Neuronal stem cell (in vitro differentiated cells): ENCODE measurements at regions not wholly inside any gene's neighbourhood (a gene's known extent, or its start where the extent isn't known, plus 50 kb on each side); places are given as distances from the start of the nearest gene placed in this dataset.

Experiments
- DNase-seq: peaks from one replicate; pipeline ENCODE4 v3.0.0-alpha.2; 2013; ENCODE audit warnings: low spot score
- H2AFZ ChIP-seq: one replicate; pipeline ENCODE4 v1.6.1; 2013; ENCODE audit warnings: mild to moderate bottlenecking, low read length, inconsistent platforms
- H2AK5ac ChIP-seq: 2 replicates; pipeline ENCODE4 v1.6.1; 2013; ENCODE audit warnings: low read depth, mild to moderate bottlenecking, inconsistent platforms, low read length, moderate library complexity, mixed read lengths
- H2BK120ac ChIP-seq: 2 replicates; pipeline ENCODE4 v1.6.1; 2013; ENCODE audit warnings: low read depth, mild to moderate bottlenecking, inconsistent platforms, low read length, moderate library complexity, mixed read lengths
- H2BK12ac ChIP-seq: one replicate; pipeline ENCODE4 v1.6.1; 2013; ENCODE audit warnings: low read length, inconsistent platforms
- H2BK15ac ChIP-seq: 2 replicates; pipeline ENCODE4 v1.6.1; 2013; ENCODE audit warnings: mild to moderate bottlenecking, low read length, inconsistent platforms, mixed read lengths
- H2BK5ac ChIP-seq: one replicate; pipeline ENCODE4 v1.6.1; 2013; ENCODE audit warnings: inconsistent platforms, mild to moderate bottlenecking, low read length, moderate library complexity
- H3K14ac ChIP-seq: one replicate; pipeline ENCODE4 v1.6.1; 2013; ENCODE audit warnings: low read length, inconsistent platforms
- H3K18ac ChIP-seq: 2 replicates; pipeline ENCODE4 v1.6.1; 2013; ENCODE audit warnings: low read length, inconsistent platforms
- H3K23ac ChIP-seq: 2 replicates; pipeline ENCODE4 v1.6.1; 2013; ENCODE audit warnings: low read depth, mild to moderate bottlenecking, mixed read lengths, low read length, inconsistent platforms; ENCODE audit not compliant: poor library complexity
- H3K27ac ChIP-seq: replicated peaks from 3 replicates; pipeline ENCODE4 v1.5.1; 2013; ENCODE audit warnings: low read length, inconsistent platforms
- H3K27me3 ChIP-seq, 3 experiments: 2 replicates each; pipeline ENCODE4 v1.6.1; 2013; ENCODE audit warnings: low read length in 3 of 3, mild to moderate bottlenecking in 2 of 3, inconsistent platforms in 1 of 3, low read depth in 1 of 3, mixed read lengths in 1 of 3, moderate library complexity in 1 of 3; ENCODE audit not compliant: control insufficient read depth in 3 of 3, insufficient read depth in 3 of 3
- H3K36me3 ChIP-seq, 2 donors: replicated peaks in 1 of 2; 2 replicates each; pipeline ENCODE4 v1.6.1; 2013; ENCODE audit warnings: low read length in 2 of 2; ENCODE audit not compliant: control insufficient read depth in 2 of 2, insufficient read depth in 2 of 2
- H3K4ac ChIP-seq: 2 replicates; pipeline ENCODE4 v1.6.1; 2013; ENCODE audit warnings: inconsistent platforms, mild to moderate bottlenecking, low read length, moderate library complexity
- H3K4me1 ChIP-seq, 2 donors: 1 replicate in 1 of 2; 2 replicates in 1 of 2; pipeline ENCODE4 v1.6.1; 2013; ENCODE audit warnings: low read length in 2 of 2, low read depth in 1 of 2; ENCODE audit not compliant: control insufficient read depth in 2 of 2, insufficient read depth in 1 of 2
- H3K4me2 ChIP-seq: one replicate; pipeline ENCODE4 v1.6.1; 2013; ENCODE audit warnings: mild to moderate bottlenecking, low read length, inconsistent platforms; ENCODE audit not compliant: insufficient read depth, poor library complexity, severe bottlenecking
- H3K4me3 ChIP-seq, 2 donors: 2 replicates each; pipeline ENCODE4 v1.5.1; 2013; ENCODE audit warnings: low read length in 2 of 2, mild to moderate bottlenecking in 2 of 2, inconsistent platforms in 1 of 2, moderate library complexity in 1 of 2
- H3K79me1 ChIP-seq: one replicate; pipeline ENCODE4 v1.6.1; 2013; ENCODE audit warnings: low read depth, mild to moderate bottlenecking, inconsistent platforms, low read length, moderate library complexity
- H3K9ac ChIP-seq: one replicate; pipeline ENCODE4 v1.6.1; 2013; ENCODE audit warnings: mild to moderate bottlenecking, low read depth, low read length, inconsistent platforms; ENCODE audit not compliant: poor library complexity
- H3K9me3 ChIP-seq, 2 donors: replicated peaks in 1 of 2; 2 replicates each; pipeline versions ENCODE3 to v1.6.1; 2013; ENCODE audit warnings: low read length in 2 of 2, mild to moderate bottlenecking in 2 of 2, inconsistent platforms in 1 of 2, low read depth in 1 of 2, mixed read lengths in 1 of 2, moderate library complexity in 1 of 2; ENCODE audit not compliant: control insufficient read depth in 2 of 2, insufficient read depth in 1 of 2
- H4K8ac ChIP-seq: one replicate; pipeline ENCODE4 v1.6.1; 2013; ENCODE audit warnings: low read depth, mild to moderate bottlenecking, inconsistent platforms, low read length, moderate library complexity
- H4K91ac ChIP-seq: one replicate; pipeline ENCODE4 v1.6.1; 2013; ENCODE audit warnings: low read length, low read depth, mild to moderate bottlenecking, inconsistent platforms; ENCODE audit not compliant: poor library complexity
- WGBS, 2 donors: extraction: QIAGEN DNeasy Blood & Tissue Kit; methylation state at CpG; one replicate each; pipeline ENCODE4 v1.1.7; 2013; ENCODE audit warnings: missing lambda C conversion rate in 2 of 2, mixed read lengths in 1 of 2; ENCODE audit not compliant: insufficient read length in 2 of 2, insufficient replicate concordance in 1 of 2; ENCODE audit errors: extremely low coverage in 2 of 2; 5-methylcytosine and 5-hydroxymethylcytosine counted together

GRCh38 chr11:134558916-134559601 is 147.0 kb upstream of the B3GAT1 start:
- no peak overlapping the region for H3K4ac ChIP-seq
- H2BK120ac ChIP-seq: no peak overlapping the region
- no peak overlapping the region for H2BK5ac ChIP-seq
- no peak overlapping the region for H3K14ac ChIP-seq
- H3K27ac ChIP-seq: no peak overlapping the region
- H4K8ac ChIP-seq: no peak overlapping the region
- H3K9ac ChIP-seq: no peak overlapping the region
- no CpG with 5 or more reads among the region's 16 CpGs for WGBS, 2 donors
- H3K23ac ChIP-seq: no peak overlapping the region
- H4K91ac ChIP-seq: no peak overlapping the region
- H2BK15ac ChIP-seq: no peak overlapping the region
- no peak overlapping the region for H2AFZ ChIP-seq
- no peak overlapping the region for H2BK12ac ChIP-seq
- no peak overlapping the region for H3K4me2 ChIP-seq
- no peaks in the 10 kb centered on the region for H3K9me3 ChIP-seq
- H3K79me1 ChIP-seq: no peaks in the 10 kb centered on the region
- H3K18ac ChIP-seq: no peak overlapping the region
- H3K4me3 ChIP-seq: no peak overlapping the region
- H3K27me3 ChIP-seq: no peaks in the 10 kb centered on the region
- peaks cover 0 to 4% of the 10 kb centered on the region in 2 donors for H3K4me1 ChIP-seq
- no peak overlapping the region for H2AK5ac ChIP-seq
- no peaks in the 10 kb centered on the region for H3K36me3 ChIP-seq
- DNase-seq: no peak

DNA sequence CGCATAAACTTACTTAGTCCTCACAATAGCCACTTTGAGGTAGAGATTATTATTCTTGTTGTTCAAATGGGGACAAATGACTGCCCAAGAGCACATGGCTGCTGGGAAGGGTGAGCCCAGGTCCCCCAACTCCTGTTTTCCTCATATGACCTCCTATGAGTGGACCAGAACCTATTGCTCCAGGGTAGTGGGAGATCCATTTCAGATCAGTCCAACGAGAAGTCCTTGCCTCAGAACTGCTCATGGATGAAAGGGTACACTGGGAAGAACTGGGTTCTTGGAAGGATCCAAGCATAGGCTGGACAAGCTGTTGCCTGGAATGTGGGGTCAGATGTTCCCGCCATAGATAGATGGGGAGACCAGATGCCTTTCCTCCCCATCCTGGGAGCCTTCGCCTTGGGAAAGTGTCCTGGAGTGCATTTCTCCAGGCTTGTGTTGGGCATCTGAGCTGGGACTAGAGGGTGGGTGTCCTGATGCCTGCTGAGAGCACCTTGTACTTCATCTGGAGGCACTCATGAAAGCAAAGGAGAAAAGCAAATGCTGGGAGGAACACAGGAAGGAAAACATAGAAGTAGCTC is 146.3 kb upstream of the B3GAT1 start:
- H3K36me3 ChIP-seq: no peaks in the 10 kb centered on the region

GRCh38 chr11:134557571-134558257 is 145.7 kb upstream of the B3GAT1 start:
- no CpG with 5 or more reads among the region's 6 CpGs for WGBS, 2 donors
- H2BK5ac ChIP-seq: no peak overlapping the region

More for the DNA sequence above, 146.3 kb upstream of the B3GAT1 start:
- Histone ChIP-seq H2BK15ac (no peak overlapping the region), H2BK12ac (no peak overlapping the region), H3K27me3 (no peaks in the 10 kb centered on the region), H3K14ac (no peak overlapping the region), H3K4me2 (no peak overlapping the region), H2BK120ac (no peak overlapping the region), H3K4me3 (no peak overlapping the region), H3K9me3 (no peaks in the 10 kb centered on the region), H3K27ac (no peak overlapping the region), H2BK5ac (no peak overlapping the region), H3K4ac (no peak overlapping the region), H2AK5ac (no peak overlapping the region), H3K4me1 (peaks cover 0 to 4% of the 10 kb centered on the region in 2 donors), H2AFZ (no peak overlapping the region), H4K91ac (no peak overlapping the region), H3K9ac (no peak overlapping the region), H3K79me1 (no peaks in the 10 kb centered on the region), H3K23ac (no peak overlapping the region), H3K18ac (no peak overlapping the region), H4K8ac (no peak overlapping the region)
- WGBS, 2 donors: no CpG with 5 or more reads among the region's 4 CpGs
- no peak for DNase-seq

DNA sequence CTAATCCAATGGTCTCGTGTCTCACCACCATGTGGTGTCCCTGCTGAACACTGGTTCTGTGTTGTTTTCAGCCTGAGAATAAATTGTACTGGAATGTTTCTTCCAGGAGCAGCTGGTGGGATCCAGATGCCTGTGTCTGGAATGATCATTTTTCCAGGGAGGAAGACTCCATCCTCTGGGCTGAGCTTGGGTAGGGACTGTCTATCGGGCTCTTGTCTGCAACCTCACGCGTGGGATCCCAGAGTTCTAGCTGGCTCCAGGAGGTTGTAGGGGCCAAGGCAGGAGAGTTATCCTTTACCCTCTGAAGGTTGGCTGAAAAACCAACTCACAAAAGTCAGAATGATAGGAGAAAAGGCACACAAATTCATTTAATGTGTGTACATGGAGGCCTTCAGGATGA is 144.1 kb upstream of the B3GAT1 start:
- Histone ChIP-seq H3K14ac (no peak overlapping the region), H2BK5ac (no peak overlapping the region), H3K4me3 (no peak overlapping the region), H2BK120ac (no peak overlapping the region), H3K9me3 (no peaks in the 10 kb centered on the region), H3K4me1 (peaks cover 0 to 4% of the 10 kb centered on the region in 2 donors), H2BK15ac (no peak overlapping the region), H3K79me1 (no peaks in the 10 kb centered on the region), H4K91ac (no peak overlapping the region), H3K4ac (no peak overlapping the region), H3K18ac (no peak overlapping the region), H3K4me2 (no peak overlapping the region), H3K23ac (no peak overlapping the region), H3K9ac (no peak overlapping the region), H2AK5ac (no peak overlapping the region), H3K36me3 (no peaks in the 10 kb centered on the region), H2BK12ac (no peak overlapping the region), H3K27ac (no peak overlapping the region), H2AFZ (no peak overlapping the region), H4K8ac (no peak overlapping the region), H3K27me3 (no peaks in the 10 kb centered on the region)
- WGBS, 2 donors: no CpG with 5 or more reads among the region's 4 CpGs
- no peak for DNase-seq

More at GRCh38 chr11:134557571-134558257, 145.7 kb upstream of the B3GAT1 start:
- Histone ChIP-seq H2BK120ac (no peak overlapping the region), H3K27me3 (no peaks in the 10 kb centered on the region), H3K27ac (no peak overlapping the region), H2BK12ac (no peak overlapping the region), H2AFZ (no peak overlapping the region), H3K4me3 (no peak overlapping the region), H2AK5ac (no peak overlapping the region), H3K23ac (no peak overlapping the region), H3K18ac (no peak overlapping the region), H3K14ac (no peak overlapping the region), H4K91ac (no peak overlapping the region), H3K36me3 (no peaks in the 10 kb centered on the region), H3K9me3 (no peaks in the 10 kb centered on the region), H3K9ac (no peak overlapping the region), H3K4me2 (no peak overlapping the region), H3K79me1 (no peaks in the 10 kb centered on the region), H3K4me1 (peaks cover 0 to 4% of the 10 kb centered on the region in 2 donors), H3K4ac (no peak overlapping the region), H4K8ac (no peak overlapping the region), H2BK15ac (no peak overlapping the region)
- no peak for DNase-seq
